Smooth muscle cell (in vitro differentiated cells): ENCODE measurements at regions not wholly inside any gene's neighbourhood (a gene's known extent, or its start where the extent isn't known, plus 50 kb on each side); places are given as distances from the start of the nearest gene placed in this dataset.

Experiments used
- DNase-seq: peaks from one replicate; lab custom pipeline; 2025; ENCODE audit not compliant: unreplicated experiment; lab: John Stamatoyannopoulos, UW
- H2AFZ ChIP-seq: fragments of 200-600 bp; sonication (generic); 2 replicates; pipeline ENCODE4 v1.6.0; 2016; ENCODE audit warnings: antibody characterized with exemption, low read depth, mild to moderate bottlenecking
- H3F3A ChIP-seq: fragments of 200-600 bp; sonication (generic); 2 replicates; pipeline ENCODE4 v1.6.0; 2017; ENCODE audit warnings: antibody characterized with exemption, low read depth
- H3K27ac ChIP-seq: fragments of 200-600 bp; sonication (generic); 2 replicates; pipeline ENCODE4 v1.5.1; 2016; ENCODE audit warnings: low read depth, mild to moderate bottlenecking
- H3K27me3 ChIP-seq: fragments of 200-600 bp; sonication (generic); 2 replicates; pipeline ENCODE4 v1.6.1; 2016; ENCODE audit warnings: low read depth, mild to moderate bottlenecking
- H3K36me3 ChIP-seq: fragments of 200-600 bp; sonication (generic); 2 replicates; pipeline ENCODE4 v1.5.1; 2016; ENCODE audit warnings: low read depth
- H3K4me1 ChIP-seq: fragments of 200-600 bp; sonication (generic); 2 replicates; pipeline ENCODE4 v1.5.1; 2016; ENCODE audit warnings: low read depth
- H3K4me2 ChIP-seq: fragments of 200-600 bp; sonication (generic); 2 replicates; pipeline ENCODE4 v1.6.0; 2016; ENCODE audit warnings: mild to moderate bottlenecking
- H3K4me3 ChIP-seq: fragments of 200-600 bp; sonication (generic); 2 replicates; pipeline ENCODE4 v1.5.1; 2016; ENCODE audit warnings: mild to moderate bottlenecking
- H3K79me2 ChIP-seq: fragments of 200-600 bp; sonication (generic); 2 replicates; pipeline ENCODE4 v1.6.0; 2016; ENCODE audit warnings: low read depth, mild to moderate bottlenecking
- H3K9ac ChIP-seq: fragments of 200-600 bp; sonication (generic); 2 replicates; pipeline ENCODE4 v1.6.0; 2016; ENCODE audit warnings: low read depth
- H3K9me3 ChIP-seq: fragments of 200-600 bp; sonication (generic); replicated peaks from 2 replicates; pipeline ENCODE4 v1.5.1; 2016; ENCODE audit warnings: low read depth
- H4K20me1 ChIP-seq: fragments of 200-600 bp; sonication (generic); 2 replicates; pipeline ENCODE4 v1.6.0; 2016; ENCODE audit warnings: low read depth
- WGBS: methylation state at CpG from one replicate; pipeline ENCODE4 v1.1.7; 2016; ENCODE audit warnings: low lambda C conversion rate; 5-methylcytosine and 5-hydroxymethylcytosine counted together
- TF ChIP-seq, protein P1 (sequence below): fragments of 200-600 bp; sonication (generic); IDR thresholded peaks from 2 replicates; pipeline ENCODE4 v1.5.1; 2017; ENCODE audit warnings: borderline replicate concordance, mild to moderate bottlenecking, antibody characterized with exemption; ENCODE audit not compliant: insufficient read depth, poor library complexity, severe bottlenecking

DNA sequence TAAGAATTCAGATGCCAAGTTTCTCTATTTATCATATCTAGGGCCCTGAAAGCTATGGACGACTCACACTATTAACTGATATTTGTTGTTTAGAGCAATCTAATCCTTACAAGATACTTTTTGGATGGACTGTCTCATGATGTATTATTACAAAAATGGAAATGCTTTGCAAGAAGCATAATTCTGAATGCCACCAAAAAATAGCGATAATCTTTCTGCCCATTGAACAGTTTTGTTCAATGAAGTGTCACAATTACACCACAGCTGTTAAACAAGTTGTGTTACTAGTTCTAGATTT, 460.4 kb upstream of the JARID2 start:
- H3K4me3 ChIP-seq: no peak overlapping the region
- WGBS: 69% methylated on average over 2 of the region's 2 CpGs
- H3K4me1 ChIP-seq: peaks cover 50% of the 10 kb centered on the region
- no peaks in the 10 kb centered on the region for H3K9me3 ChIP-seq
- H3K27ac ChIP-seq: no peak overlapping the region
- no peak for DNase-seq
- H3K9ac ChIP-seq: no peak overlapping the region
- H3K79me2 ChIP-seq: no peaks in the 10 kb centered on the region
- no peak overlapping the region for H2AFZ ChIP-seq
- peaks cover 8% of the 10 kb centered on the region for H3F3A ChIP-seq
- no peaks in the 10 kb centered on the region for H3K27me3 ChIP-seq
- H3K4me2 ChIP-seq: peak overlapping the region; percentile 77
- no peaks in the 10 kb centered on the region for H4K20me1 ChIP-seq
- TF ChIP-seq, protein P1, sequence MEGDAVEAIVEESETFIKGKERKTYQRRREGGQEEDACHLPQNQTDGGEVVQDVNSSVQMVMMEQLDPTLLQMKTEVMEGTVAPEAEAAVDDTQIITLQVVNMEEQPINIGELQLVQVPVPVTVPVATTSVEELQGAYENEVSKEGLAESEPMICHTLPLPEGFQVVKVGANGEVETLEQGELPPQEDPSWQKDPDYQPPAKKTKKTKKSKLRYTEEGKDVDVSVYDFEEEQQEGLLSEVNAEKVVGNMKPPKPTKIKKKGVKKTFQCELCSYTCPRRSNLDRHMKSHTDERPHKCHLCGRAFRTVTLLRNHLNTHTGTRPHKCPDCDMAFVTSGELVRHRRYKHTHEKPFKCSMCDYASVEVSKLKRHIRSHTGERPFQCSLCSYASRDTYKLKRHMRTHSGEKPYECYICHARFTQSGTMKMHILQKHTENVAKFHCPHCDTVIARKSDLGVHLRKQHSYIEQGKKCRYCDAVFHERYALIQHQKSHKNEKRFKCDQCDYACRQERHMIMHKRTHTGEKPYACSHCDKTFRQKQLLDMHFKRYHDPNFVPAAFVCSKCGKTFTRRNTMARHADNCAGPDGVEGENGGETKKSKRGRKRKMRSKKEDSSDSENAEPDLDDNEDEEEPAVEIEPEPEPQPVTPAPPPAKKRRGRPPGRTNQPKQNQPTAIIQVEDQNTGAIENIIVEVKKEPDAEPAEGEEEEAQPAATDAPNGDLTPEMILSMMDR: no peak
- no peaks in the 10 kb centered on the region for H3K36me3 ChIP-seq

GRCh38 chr6:14786008-14786407, 459.9 kb upstream of the JARID2 start:
- no peak overlapping the region for H3K4me3 ChIP-seq
- H3K27me3 ChIP-seq: no peaks in the 10 kb centered on the region
- peaks cover 8% of the 10 kb centered on the region for H3F3A ChIP-seq
- H2AFZ ChIP-seq: no peak overlapping the region
- WGBS: 100% methylated on average over 3 of the region's 3 CpGs
- TF ChIP-seq, protein P1: no peak
- H3K27ac ChIP-seq: no peak overlapping the region
- no peak for DNase-seq
- H3K4me2 ChIP-seq: no peak overlapping the region
- no peak overlapping the region for H3K9ac ChIP-seq
- no peaks in the 10 kb centered on the region for H4K20me1 ChIP-seq
- peaks cover 53% of the 10 kb centered on the region for H3K4me1 ChIP-seq
- no peaks in the 10 kb centered on the region for H3K36me3 ChIP-seq
- no peaks in the 10 kb centered on the region for H3K79me2 ChIP-seq
- no peaks in the 10 kb centered on the region for H3K9me3 ChIP-seq

GRCh38 chr6:14786455-14786854, 459.4 kb upstream of the JARID2 start:
- Histone ChIP-seq H3K9ac (no peak overlapping the region), H3K27ac (no peak overlapping the region), H3K27me3 (no peaks in the 10 kb centered on the region), H3F3A (peaks cover 8% of the 10 kb centered on the region), H3K4me1 (peaks cover 57% of the 10 kb centered on the region), H4K20me1 (no peaks in the 10 kb centered on the region), H3K4me2 (no peak overlapping the region), H3K4me3 (no peak overlapping the region), H3K79me2 (no peaks in the 10 kb centered on the region), H3K36me3 (no peaks in the 10 kb centered on the region), H3K9me3 (no peaks in the 10 kb centered on the region), H2AFZ (no peak overlapping the region)
- DNase-seq: no peak
- TF ChIP-seq, protein P1: no peak
- WGBS: 69% methylated on average over 3 of the region's 3 CpGs

DNA sequence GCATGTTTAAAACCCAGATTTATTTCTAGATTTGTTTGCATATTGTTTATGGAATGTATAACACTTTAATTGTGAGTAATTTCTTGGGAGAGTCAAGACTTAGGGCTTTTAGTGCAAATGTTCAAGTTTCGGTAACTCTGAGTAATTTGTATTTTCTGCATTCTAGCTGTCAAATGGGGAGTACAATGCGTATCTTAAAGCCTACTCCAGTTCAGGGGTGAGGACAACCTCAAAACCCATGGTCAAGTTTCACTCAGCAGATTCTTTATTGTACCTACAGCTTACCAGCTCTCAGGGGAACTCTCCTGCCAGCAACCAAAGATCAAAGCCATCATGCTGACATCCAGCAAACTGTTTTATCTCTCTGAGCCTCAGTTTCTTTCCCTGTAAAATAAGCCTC, 458.6 kb upstream of the JARID2 start:
- no peak overlapping the region for H3K27ac ChIP-seq

More for the DNA sequence above, 458.6 kb upstream of the JARID2 start:
- DNase-seq: no peak
- 89% methylated on average over 2 of the region's 2 CpGs for WGBS
- H3K27me3 ChIP-seq: no peaks in the 10 kb centered on the region
- no peaks in the 10 kb centered on the region for H3K36me3 ChIP-seq
- H3K4me2 ChIP-seq: no peak overlapping the region
- H3F3A ChIP-seq: peaks cover 8% of the 10 kb centered on the region
- no peak overlapping the region for H3K4me3 ChIP-seq
- H4K20me1 ChIP-seq: no peaks in the 10 kb centered on the region
- no peak overlapping the region for H2AFZ ChIP-seq
- H3K79me2 ChIP-seq: no peaks in the 10 kb centered on the region
- no peaks in the 10 kb centered on the region for H3K9me3 ChIP-seq
- no peak overlapping the region for H3K9ac ChIP-seq
- TF ChIP-seq, protein P1: no peak
- peaks cover 65% of the 10 kb centered on the region for H3K4me1 ChIP-seq
